ENCODE measurements at regions not wholly inside any gene's neighbourhood (a gene's known extent, or its start where the extent isn't known, plus 50 kb on each side); places are given as distances from the start of the nearest gene placed in this dataset.

GRCh38 chr5:116379306-116379705 lies 195.3 kb downstream of the SEMA6A start:
- TF ChIP-seq EZH2 (IDR thresholded peaks at IDR 0.05; ENCODE audit: insufficient read depth, low read length) (no peak), CTCF (IDR thresholded peaks at IDR 0.05; ENCODE audit: insufficient read depth, low read depth, low read length) (no peak)

Measured in astrocyte (in vitro differentiated cells and primary cell).